Neural progenitor cell (in vitro differentiated cells): ENCODE measurements at regions not wholly inside any gene's neighbourhood (a gene's known extent, or its start where the extent isn't known, plus 50 kb on each side); places are given as distances from the start of the nearest gene placed in this dataset.

Source experiments
- DNase-seq: peaks from one replicate; pipeline ENCODE4 v3.0.0-alpha.2; 2016; ENCODE audit warnings: low spot score
- H2AFZ ChIP-seq: fragments of 200-600 bp; sonication (generic); replicated peaks from 2 replicates; pipeline ENCODE4 v1.6.1; 2016; ENCODE audit warnings: antibody characterized with exemption
- H3F3A ChIP-seq: fragments of 200-600 bp; sonication (generic); 2 replicates; pipeline ENCODE4 v1.6.1; 2016; ENCODE audit warnings: antibody characterized with exemption, low read depth
- H3K27ac ChIP-seq: fragments of 200-600 bp; sonication (generic); 2 replicates; pipeline ENCODE4 v1.5.1; 2016; ENCODE audit warnings: mild to moderate bottlenecking
- H3K27me3 ChIP-seq: fragments of 200-600 bp; sonication (generic); 2 replicates; pipeline ENCODE4 v1.6.1; 2016; ENCODE audit warnings: mild to moderate bottlenecking, moderate library complexity
- H3K36me3 ChIP-seq: fragments of 200-600 bp; sonication (generic); 2 replicates; pipeline ENCODE4 v1.5.1; 2016
- H3K4me1 ChIP-seq: fragments of 200-600 bp; sonication (generic); 2 replicates; pipeline ENCODE4 v1.6.1; 2016; ENCODE audit warnings: mixed run types
- H3K4me2 ChIP-seq: fragments of 200-600 bp; sonication (generic); 2 replicates; pipeline ENCODE4 v1.6.1; 2016
- H3K4me3 ChIP-seq: fragments of 200-600 bp; sonication (generic); 2 replicates; pipeline ENCODE4 v1.5.1; 2016
- H3K79me2 ChIP-seq: fragments of 200-600 bp; sonication (generic); 2 replicates; pipeline ENCODE4 v1.6.1; 2016; ENCODE audit warnings: low read depth
- H3K9ac ChIP-seq: fragments of 200-600 bp; sonication (generic); 2 replicates; pipeline ENCODE4 v1.6.1; 2016
- H3K9me3 ChIP-seq: fragments of 200-600 bp; sonication (generic); 2 replicates; pipeline ENCODE4 v1.5.1; 2016; ENCODE audit warnings: low read depth
- H4K20me1 ChIP-seq: fragments of 200-600 bp; sonication (generic); 2 replicates; pipeline ENCODE4 v1.6.1; 2016; ENCODE audit warnings: low read depth
- H3K27ac Mint-ChIP-seq: 3 replicates; pipeline ENCODE4 v1.8.0; 2021; ENCODE audit warnings: mixed read lengths
- H3K27me3 Mint-ChIP-seq: 2 replicates; pipeline ENCODE4 v1.8.0; 2022; ENCODE audit warnings: low read depth, mild to moderate bottlenecking, inconsistent platforms, moderate library complexity, mixed read lengths; ENCODE audit not compliant: insufficient read depth
- H3K36me3 Mint-ChIP-seq: 3 replicates; pipeline ENCODE4 v1.8.0; 2021; ENCODE audit warnings: mixed read lengths
- H3K4me1 Mint-ChIP-seq: 3 replicates; pipeline ENCODE4 v1.8.0; 2021; ENCODE audit warnings: mixed read lengths
- H3K4me3 Mint-ChIP-seq: 3 replicates; pipeline ENCODE4 v1.8.0; 2021; ENCODE audit warnings: mild to moderate bottlenecking, moderate library complexity, mixed read lengths
- H3K9me3 Mint-ChIP-seq: 3 replicates; pipeline ENCODE4 v1.8.0; 2020; ENCODE audit warnings: mixed read lengths
- EZH2 ChIP-seq: fragments of 200-600 bp; sonication (generic); IDR thresholded peaks from 2 replicates; pipeline ENCODE4 v1.6.1; 2017; ENCODE audit warnings: antibody characterized with exemption, mild to moderate bottlenecking, moderate library complexity
- EZH2phosphoT487 ChIP-seq: fragments of 200-600 bp; sonication (generic); IDR thresholded peaks from 2 replicates; pipeline ENCODE4 v1.6.1; 2017; ENCODE audit warnings: antibody characterized with exemption
- TF ChIP-seq, protein P1 (sequence below): fragments of 200-600 bp; sonication (generic); IDR thresholded peaks from 2 replicates; pipeline ENCODE4 v1.5.1; 2017; ENCODE audit warnings: antibody characterized with exemption, mild to moderate bottlenecking

DNA sequence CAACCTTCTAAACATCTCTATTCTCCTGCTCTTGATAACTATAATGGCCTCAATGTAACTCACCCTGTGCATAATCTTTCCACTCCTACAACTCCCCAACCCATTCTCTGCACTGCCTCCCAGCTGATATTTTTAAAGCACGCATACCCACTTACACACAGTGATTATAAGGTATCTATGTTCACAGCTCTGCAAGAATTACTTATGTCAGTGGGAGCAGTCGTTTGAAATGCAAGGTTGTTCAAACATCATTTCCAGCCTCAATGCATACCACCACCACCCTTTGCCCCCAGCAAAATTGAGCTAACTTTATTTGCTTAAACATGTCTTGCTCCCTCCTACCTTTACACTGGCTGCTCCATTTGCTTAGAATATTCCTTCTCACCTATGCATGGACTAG, 506.0 kb downstream of the RFPL4B start:
- no peaks in the 10 kb centered on the region for H3K36me3 ChIP-seq
- peaks cover under 1% of the 10 kb centered on the region for H3K4me1 ChIP-seq
- no peak overlapping the region for H3K4me3 ChIP-seq
- no peak overlapping the region for H3K27ac Mint-ChIP-seq
- no peak overlapping the region for H3K4me3 Mint-ChIP-seq
- DNase-seq: no peak
- TF ChIP-seq EZH2phosphoT487 (no peak), EZH2 (no peak)
- TF ChIP-seq, protein P1, sequence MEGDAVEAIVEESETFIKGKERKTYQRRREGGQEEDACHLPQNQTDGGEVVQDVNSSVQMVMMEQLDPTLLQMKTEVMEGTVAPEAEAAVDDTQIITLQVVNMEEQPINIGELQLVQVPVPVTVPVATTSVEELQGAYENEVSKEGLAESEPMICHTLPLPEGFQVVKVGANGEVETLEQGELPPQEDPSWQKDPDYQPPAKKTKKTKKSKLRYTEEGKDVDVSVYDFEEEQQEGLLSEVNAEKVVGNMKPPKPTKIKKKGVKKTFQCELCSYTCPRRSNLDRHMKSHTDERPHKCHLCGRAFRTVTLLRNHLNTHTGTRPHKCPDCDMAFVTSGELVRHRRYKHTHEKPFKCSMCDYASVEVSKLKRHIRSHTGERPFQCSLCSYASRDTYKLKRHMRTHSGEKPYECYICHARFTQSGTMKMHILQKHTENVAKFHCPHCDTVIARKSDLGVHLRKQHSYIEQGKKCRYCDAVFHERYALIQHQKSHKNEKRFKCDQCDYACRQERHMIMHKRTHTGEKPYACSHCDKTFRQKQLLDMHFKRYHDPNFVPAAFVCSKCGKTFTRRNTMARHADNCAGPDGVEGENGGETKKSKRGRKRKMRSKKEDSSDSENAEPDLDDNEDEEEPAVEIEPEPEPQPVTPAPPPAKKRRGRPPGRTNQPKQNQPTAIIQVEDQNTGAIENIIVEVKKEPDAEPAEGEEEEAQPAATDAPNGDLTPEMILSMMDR: no peak
- no peaks in the 10 kb centered on the region for H4K20me1 ChIP-seq
- H3K79me2 ChIP-seq: no peaks in the 10 kb centered on the region
- H2AFZ ChIP-seq: no peak overlapping the region
- no peaks in the 10 kb centered on the region for H3F3A ChIP-seq
- H3K9me3 ChIP-seq: no peaks in the 10 kb centered on the region
- no peaks in the 10 kb centered on the region for H3K36me3 Mint-ChIP-seq
- no peaks in the 10 kb centered on the region for H3K27me3 ChIP-seq
- H3K9ac ChIP-seq: no peak overlapping the region
- no peak overlapping the region for H3K27ac ChIP-seq
- H3K27me3 Mint-ChIP-seq: no peaks in the 10 kb centered on the region
- no peak overlapping the region for H3K4me2 ChIP-seq
- H3K4me1 Mint-ChIP-seq: peaks cover 2% of the 10 kb centered on the region
- no peaks in the 10 kb centered on the region for H3K9me3 Mint-ChIP-seq

DNA sequence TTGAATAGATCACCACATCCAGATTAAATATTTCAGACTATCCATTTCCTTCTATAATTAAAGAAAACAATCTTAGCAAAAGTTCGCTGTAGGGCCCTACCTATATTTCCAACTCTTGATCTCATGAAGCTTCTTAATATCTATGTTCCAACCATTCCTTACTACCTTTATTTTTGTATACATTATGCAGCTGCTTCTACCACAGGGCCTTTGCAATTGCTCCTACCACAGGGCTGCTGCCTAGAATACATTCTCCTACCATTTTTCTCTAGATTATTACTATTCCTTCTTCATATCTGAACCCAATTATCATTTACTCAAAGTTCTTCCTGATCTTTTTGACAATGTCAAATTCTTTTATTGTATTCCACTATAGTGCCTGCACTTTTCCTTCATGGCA, 516.6 kb downstream of the RFPL4B start:
- H3K4me1 Mint-ChIP-seq: peaks cover 15% of the 10 kb centered on the region
- H3F3A ChIP-seq: no peaks in the 10 kb centered on the region
- no peak overlapping the region for H3K27ac Mint-ChIP-seq
- no peak overlapping the region for H3K4me2 ChIP-seq
- H3K27ac ChIP-seq: no peak overlapping the region
- H3K4me3 Mint-ChIP-seq: no peak overlapping the region
- peaks cover 8% of the 10 kb centered on the region for H3K9me3 ChIP-seq
- H3K9me3 Mint-ChIP-seq: peaks cover 4% of the 10 kb centered on the region
- peaks cover 2% of the 10 kb centered on the region for H3K36me3 Mint-ChIP-seq
- no peak overlapping the region for H2AFZ ChIP-seq
- no peaks in the 10 kb centered on the region for H3K27me3 ChIP-seq
- H3K27me3 Mint-ChIP-seq: no peaks in the 10 kb centered on the region
- no peak overlapping the region for H3K9ac ChIP-seq
- no peaks in the 10 kb centered on the region for H3K36me3 ChIP-seq
- DNase-seq: no peak
- no peak overlapping the region for H3K4me3 ChIP-seq
- TF ChIP-seq EZH2phosphoT487 (no peak), EZH2 (no peak)
- TF ChIP-seq, protein P1: no peak
- H4K20me1 ChIP-seq: no peaks in the 10 kb centered on the region
- no peaks in the 10 kb centered on the region for H3K79me2 ChIP-seq
- H3K4me1 ChIP-seq: peaks cover 27% of the 10 kb centered on the region

DNA sequence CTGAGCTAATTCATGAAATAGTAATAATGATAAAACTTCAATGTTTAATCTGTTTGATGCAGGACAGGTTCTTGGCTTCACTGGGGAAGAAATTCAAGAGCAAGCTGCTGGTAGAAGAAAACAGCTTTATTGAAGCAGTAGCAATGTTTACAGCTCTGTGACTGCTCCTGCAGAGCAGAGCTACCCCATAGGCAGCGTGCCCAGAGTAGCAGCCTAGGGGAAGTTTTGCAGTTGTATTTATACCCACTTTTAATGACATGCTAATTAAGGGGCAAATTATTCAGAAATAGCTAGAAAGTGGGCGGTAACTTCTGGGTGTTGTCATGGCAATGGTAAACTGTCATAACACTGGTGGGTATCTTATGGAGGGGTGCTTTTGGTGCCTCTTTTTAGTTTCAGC, 518.0 kb downstream of the RFPL4B start:
- Mint-ChIP-seq H3K27me3 (no peaks in the 10 kb centered on the region), H3K9me3 (peaks cover 17% of the 10 kb centered on the region)
- no peak overlapping the region for H2AFZ ChIP-seq

More for the DNA sequence above, 518.0 kb downstream of the RFPL4B start:
- Mint-ChIP-seq H3K4me1 (peaks cover 5% of the 10 kb centered on the region), H3K36me3 (peaks cover 6% of the 10 kb centered on the region), H3K4me3 (no peak overlapping the region), H3K27ac (no peak overlapping the region)
- DNase-seq: no peak
- peaks cover 13% of the 10 kb centered on the region for H3K4me1 ChIP-seq
- no peak for TF ChIP-seq EZH2
- TF ChIP-seq, protein P1: no peak
- TF ChIP-seq EZH2phosphoT487: no peak
- H3K9ac ChIP-seq: no peak overlapping the region
- H4K20me1 ChIP-seq: no peaks in the 10 kb centered on the region
- no peaks in the 10 kb centered on the region for H3K27me3 ChIP-seq
- H3K36me3 ChIP-seq: no peaks in the 10 kb centered on the region
- peaks cover 8% of the 10 kb centered on the region for H3K9me3 ChIP-seq
- no peak overlapping the region for H3K4me3 ChIP-seq
- H3K79me2 ChIP-seq: no peaks in the 10 kb centered on the region
- H3K27ac ChIP-seq: no peak overlapping the region
- no peak overlapping the region for H3K4me2 ChIP-seq
- no peaks in the 10 kb centered on the region for H3F3A ChIP-seq
